ENCODE measurements at regions not wholly inside any gene's neighbourhood (a gene's known extent, or its start where the extent isn't known, plus 50 kb on each side); places are given as distances from the start of the nearest gene placed in this dataset.

GRCh38 chr16:75942936-75943335 lies 216.6 kb upstream of the CPHXL start:
- Histone ChIP-seq H3K9me3 (no peaks in the 10 kb centered on the region), H3K27ac (no peak overlapping the region), H3K36me3 (no peaks in the 10 kb centered on the region), H3K4me3 (replicated peaks in 1 of 3) (no peak overlapping the region), H3K27me3 (no peaks in the 10 kb centered on the region), H3K4me1 (no peaks in the 10 kb centered on the region)
- no peak for DNase-seq
- TF ChIP-seq CTCF (IDR thresholded peaks at IDR 0.05) (no peak), POLR2A (IDR thresholded peaks at IDR 0.05) (no peak)
- 58 to 65% methylated on average over 1 of the region's 1 CpG for whole genome bisulfite sequencing, 2 donors
- intact Hi-C loops (cut with DNase I), result no loop called here

DNA sequence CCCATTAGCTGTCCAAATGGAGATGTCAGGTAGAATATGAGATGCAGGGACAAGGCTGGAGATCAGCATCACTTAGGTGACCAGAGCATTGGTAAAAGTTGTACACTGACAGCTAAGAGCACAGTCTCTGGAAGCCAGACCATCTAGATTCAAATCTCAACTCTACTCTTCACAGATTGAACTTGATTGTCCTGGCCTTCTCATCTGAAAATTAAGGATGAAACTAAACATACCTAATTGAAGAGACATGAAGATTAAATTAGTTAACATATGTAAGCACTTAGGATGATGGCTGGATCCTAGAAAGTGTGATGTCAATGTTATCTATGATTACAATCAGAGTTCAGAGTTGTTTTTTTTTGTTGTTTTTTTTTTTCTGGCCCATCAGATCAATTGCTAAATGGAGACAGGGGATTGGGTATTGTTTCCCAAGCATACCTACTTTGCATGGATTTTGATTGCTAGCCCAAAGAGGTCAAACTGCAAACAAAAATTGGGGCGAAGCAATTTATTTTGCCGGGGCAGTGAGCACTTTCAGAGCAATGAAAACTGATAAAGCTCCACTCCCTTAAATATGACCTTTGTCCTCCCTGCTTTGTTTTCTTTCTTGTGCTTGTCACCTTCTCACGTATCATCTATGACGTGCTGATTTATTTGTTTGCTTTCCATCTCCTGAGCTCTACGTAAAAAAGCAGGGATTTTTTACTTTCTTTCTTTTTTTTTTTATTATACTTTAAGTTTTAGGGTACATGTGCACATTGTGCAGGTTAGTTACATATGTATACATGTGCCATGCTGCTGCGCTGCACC lies 217.6 kb upstream of the CPHXL start:
- no peak for TF ChIP-seq CTCF (IDR thresholded peaks at IDR 0.05)
- TF ChIP-seq POLR2A (IDR thresholded peaks at IDR 0.05), result no peak
- WGBS, 2 donors, result 63 to 80% methylated on average over 6 of the region's 6 CpGs

GRCh38 chr16:75945916-75946457 lies 219.7 kb upstream of the CPHXL start:
- Histone ChIP-seq H3K27ac (no peak overlapping the region), H3K4me3 (replicated peaks in 1 of 3) (no peak overlapping the region), H3K27me3 (no peaks in the 10 kb centered on the region), H3K4me1 (no peaks in the 10 kb centered on the region), H3K36me3 (no peaks in the 10 kb centered on the region), H3K9me3 (no peaks in the 10 kb centered on the region)
- WGBS, 2 donors, result 81 to 84% methylated on average over 8 of the region's 8 CpGs
- intact Hi-C loops (cut with DNase I), result no loop called here
- no peak for TF ChIP-seq CTCF (IDR thresholded peaks at IDR 0.05)
- no peak for TF ChIP-seq POLR2A (IDR thresholded peaks at IDR 0.05)
- no peak for DNase-seq

More for the DNA sequence above, 217.6 kb upstream of the CPHXL start:
- H3K4me3 ChIP-seq (replicated peaks in 1 of 3), result no peak overlapping the region
- H3K27ac ChIP-seq, result no peak overlapping the region
- intact Hi-C loops (cut with DNase I), result no loop called here
- no peaks in the 10 kb centered on the region for H3K27me3 ChIP-seq
- no peaks in the 10 kb centered on the region for H3K4me1 ChIP-seq
- H3K9me3 ChIP-seq, result no peaks in the 10 kb centered on the region
- H3K36me3 ChIP-seq, result no peaks in the 10 kb centered on the region
- no peak for DNase-seq

DNA sequence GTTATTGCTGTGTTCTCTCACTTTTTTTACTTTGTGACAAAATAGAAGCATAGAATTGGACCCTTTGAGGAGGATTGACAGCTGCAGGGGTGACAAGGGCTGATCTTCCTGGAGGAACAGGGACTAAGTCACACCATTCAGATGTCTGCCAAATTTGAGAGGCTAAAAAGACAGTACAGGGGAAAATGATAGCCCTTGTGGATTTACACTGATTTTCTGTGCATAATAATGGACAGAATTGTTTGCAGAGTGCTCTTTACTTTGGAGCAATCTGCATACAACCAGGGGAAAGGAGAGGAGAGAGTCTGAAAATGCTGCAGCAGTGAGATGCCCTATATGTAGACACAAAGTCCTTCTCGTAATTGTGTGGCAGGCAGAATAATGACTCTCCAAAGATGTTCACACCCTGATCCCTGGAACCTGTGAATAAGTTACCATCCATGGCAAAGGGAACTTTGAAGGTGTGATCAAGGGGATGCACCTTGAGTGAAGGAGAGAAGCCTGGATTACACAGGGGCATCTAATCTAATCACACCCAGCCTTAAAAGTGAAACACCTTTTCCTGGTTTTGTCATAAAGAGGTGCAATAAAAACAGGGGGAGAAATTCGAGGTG lies 221.4 kb upstream of the CPHXL start:
- TF ChIP-seq POLR2A (IDR thresholded peaks at IDR 0.05), result no peak
- TF ChIP-seq CTCF (IDR thresholded peaks at IDR 0.05), result no peak
- WGBS, 2 donors, result 53 to 58% methylated on average over 2 of the region's 2 CpGs
- Histone ChIP-seq H3K9me3 (no peaks in the 10 kb centered on the region), H3K27ac (no peak overlapping the region), H3K4me1 (no peaks in the 10 kb centered on the region), H3K4me3 (replicated peaks in 1 of 3) (no peak overlapping the region), H3K27me3 (no peaks in the 10 kb centered on the region), H3K36me3 (no peaks in the 10 kb centered on the region)
- no peak for DNase-seq
- intact Hi-C loops (cut with DNase I), result no loop called here

- Histone ChIP-seq H3K36me3 (no peaks in the 10 kb centered on the region), H3K27ac (no peak overlapping the region), H3K27me3 (no peaks in the 10 kb centered on the region), H3K4me3 (replicated peaks in 1 of 3) (no peak overlapping the region), H3K9me3 (no peaks in the 10 kb centered on the region), H3K4me1 (no peaks in the 10 kb centered on the region)
- intact Hi-C loops (cut with DNase I), result no loop called here
- WGBS, 2 donors, result 81 to 86% methylated on average over 2 of the region's 2 CpGs
- no peak for TF ChIP-seq CTCF (IDR thresholded peaks at IDR 0.05)
- no peak for TF ChIP-seq POLR2A (IDR thresholded peaks at IDR 0.05)
- DNase-seq, result no peak
Observed at GRCh38 chr16:75948441-75948840, 222.2 kb upstream of the CPHXL start.
